ENCODE measurements at regions not wholly inside any gene's neighbourhood (a gene's known extent, or its start where the extent isn't known, plus 50 kb on each side); places are given as distances from the start of the nearest gene placed in this dataset.

GRCh38 chr16:62391940-62392339 is 355.7 kb upstream of the CDH8 start:
- TF ChIP-seq CTCF (IDR thresholded peaks at IDR 0.05; ENCODE audit: low read depth, low read length) (no peak), POLR2A (IDR thresholded peaks at IDR 0.05; ENCODE audit: extremely low read depth, insufficient read length) (no peak)
